Stimulated activated CD8-positive, alpha-beta memory T cell treated with anti-CD3 and anti-CD28 coated beads, Interleukin-4, amount 100 ng/mL, for 4 hours (primary cell): ENCODE measurements at regions not wholly inside any gene's neighbourhood (a gene's known extent, or its start where the extent isn't known, plus 50 kb on each side); places are given as distances from the start of the nearest gene placed in this dataset.
"Not testable (repeated sequence)": the region's sequence is repeated elsewhere in the genome, so short reads cannot be mapped to it uniquely, and the experiment has no call there.

Experiments used
- DNase-seq, 2 donors: peaks; one replicate each; pipeline ENCODE4 v3.0.0-alpha.2; 2020; ENCODE audit warnings: low read depth in 2 of 2, low spot score in 1 of 2

DNA sequence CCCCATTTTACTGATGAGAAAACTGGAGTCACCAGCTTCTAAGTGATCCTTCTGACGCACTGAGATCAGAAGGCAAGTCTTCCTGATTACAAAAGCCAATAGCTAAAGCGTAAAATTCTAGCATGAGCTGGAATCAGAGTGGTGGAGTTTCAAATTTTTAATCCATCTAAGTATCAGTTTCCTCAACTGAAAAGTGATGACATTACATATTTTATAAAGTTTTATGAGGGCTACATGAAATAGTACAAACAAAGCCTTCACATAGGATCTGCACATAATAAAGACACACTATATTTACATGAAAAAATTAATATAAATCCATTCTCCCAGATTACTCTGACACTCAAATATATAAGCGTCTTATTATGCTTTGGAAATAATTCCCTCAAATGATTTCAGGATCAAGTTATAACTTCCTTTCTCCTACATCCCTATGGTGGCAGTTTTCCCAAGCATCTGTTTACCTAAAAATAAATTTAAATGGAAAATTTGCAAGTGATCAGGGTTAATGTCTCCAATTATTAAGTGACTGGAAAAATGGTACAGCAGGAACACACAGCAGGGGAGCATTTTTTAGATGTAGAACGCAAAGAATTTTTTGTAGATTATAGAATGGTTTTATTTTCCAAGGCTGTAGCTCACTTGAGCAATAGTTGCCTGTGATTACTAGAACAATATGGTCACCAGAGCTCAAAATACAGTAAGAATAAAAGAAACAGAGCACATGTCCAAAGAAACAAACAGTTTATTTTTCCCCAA lies 490.4 kb upstream of the C1orf87 start:
- DNase-seq: no peak

DNA sequence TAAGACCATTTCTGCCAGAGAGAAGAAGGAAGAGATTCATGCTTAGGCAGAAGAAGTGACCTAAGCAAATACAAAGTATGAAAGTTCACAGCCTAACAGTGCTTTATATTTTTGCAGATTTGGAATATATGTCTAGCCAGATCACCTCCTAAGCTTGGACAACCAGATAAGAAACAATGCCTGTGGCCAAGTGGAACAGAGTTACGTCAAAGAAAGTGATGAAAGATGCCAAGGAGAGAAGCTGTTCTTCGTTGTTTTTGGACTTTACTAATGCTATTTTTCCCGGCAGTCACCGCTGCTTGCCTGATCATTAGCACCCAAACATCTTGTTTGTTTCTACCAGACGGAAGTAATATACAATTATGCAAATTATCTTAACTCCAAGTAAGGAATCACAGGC lies 489.2 kb upstream of the C1orf87 start:
- no peak for DNase-seq

DNA sequence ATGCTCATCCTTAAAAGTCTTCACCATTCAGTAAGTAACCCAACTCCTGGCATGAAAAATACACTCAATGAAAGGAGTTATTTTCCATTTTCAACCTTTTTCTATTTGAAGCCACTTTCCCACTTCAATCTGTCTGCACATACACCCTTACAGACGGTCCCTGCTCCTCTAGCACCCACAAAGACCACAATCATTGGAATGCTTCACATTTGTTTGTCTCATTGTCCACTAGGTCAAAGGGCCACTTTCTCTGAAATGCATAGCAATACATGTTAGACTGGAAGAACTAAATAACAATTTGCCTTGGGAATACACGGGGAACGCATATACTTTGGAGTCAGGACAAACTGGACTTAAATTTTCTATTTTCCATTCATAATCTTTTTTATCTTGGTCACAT lies 487.1 kb upstream of the C1orf87 start:
- no peak for DNase-seq

DNA sequence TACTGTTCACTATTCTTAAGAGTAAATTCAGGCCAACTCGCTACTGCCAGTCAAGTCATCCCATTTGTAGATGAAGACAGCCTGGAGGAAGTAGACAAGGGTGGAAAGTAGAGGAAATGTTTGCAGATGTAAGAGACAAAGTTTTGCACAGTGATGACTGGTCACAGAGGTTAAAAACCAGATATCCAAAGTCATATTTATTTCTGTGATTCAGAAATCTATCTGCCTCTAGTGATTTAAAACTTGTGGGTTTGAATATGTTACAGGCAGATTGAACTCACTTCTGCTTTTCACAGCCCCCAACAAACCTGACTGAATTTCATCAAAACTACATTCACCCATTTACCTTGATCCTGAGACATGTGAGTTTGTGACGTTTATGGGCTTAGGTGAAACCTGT lies 484.7 kb upstream of the C1orf87 start:
- DNase-seq: no peak

DNA sequence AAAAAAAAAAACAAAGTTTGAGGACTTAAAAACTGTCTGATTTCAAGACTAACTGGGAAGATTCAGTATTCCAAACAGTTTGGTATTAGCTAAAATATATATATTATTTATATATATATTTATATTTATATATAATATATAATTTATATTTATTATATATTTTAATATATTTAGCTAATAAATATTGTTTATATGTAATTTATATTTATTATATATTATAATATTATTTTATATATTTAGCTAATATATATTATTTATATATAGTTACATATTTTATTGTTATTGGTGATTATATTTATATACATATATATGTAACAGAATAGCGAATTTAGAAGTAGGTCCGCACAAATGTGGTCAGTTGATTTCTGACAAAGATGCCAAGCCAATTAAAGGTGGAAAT lies 480.2 kb upstream of the C1orf87 start:
- no peak for DNase-seq

DNA sequence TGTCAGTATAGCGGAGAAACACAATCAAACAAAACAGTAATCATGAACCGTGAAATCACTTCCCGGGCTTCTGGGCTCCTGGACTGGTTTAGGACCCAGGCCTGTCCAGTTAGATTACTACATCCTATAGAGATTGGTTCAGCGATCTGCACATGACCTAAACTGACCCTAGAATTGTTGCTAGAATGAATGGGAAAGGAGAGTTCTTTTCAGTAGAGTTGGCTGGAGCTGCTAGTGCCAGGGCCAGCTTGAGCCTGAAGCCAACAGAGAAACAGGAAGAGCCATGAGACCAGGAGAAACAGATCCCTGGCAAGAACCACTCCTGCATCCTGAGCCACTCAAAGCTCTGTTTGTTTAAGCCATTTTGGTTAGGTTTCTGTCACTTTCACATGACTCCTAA lies 474.3 kb upstream of the C1orf87 start:
- DNase-seq: no peak

DNA sequence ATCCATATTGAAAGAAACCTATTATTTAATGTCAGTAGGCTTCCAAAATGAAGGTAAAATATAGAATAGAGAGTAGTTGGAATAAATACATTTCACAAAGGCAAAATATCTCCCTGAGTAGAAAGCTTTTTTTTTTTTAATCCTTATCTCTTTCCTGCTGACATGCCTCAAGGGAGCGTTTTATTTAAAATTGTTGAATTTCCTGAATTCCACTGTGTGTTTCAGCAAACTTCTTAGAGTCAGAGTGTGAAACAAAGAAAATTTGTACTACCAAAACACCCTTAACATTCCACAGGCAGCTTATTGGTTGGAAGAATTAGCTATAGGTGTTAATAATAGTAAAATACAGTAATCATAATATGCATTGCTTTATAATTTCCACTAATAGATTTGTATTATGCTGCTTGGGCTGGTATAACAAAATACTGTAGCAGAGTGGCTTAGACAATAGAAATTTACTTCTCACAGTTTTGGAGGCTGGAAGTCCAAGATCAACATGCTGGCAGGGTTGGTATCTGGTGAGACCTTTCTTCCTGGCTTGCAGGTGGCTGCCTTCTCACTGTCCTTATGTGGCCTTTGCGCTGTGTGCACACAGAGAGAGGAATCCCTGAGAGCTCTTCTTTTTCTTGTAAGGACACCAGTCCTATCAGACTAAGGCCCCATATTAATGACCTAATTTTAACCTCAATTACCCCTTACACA lies 468.4 kb upstream of the C1orf87 start:
- no peak for DNase-seq

DNA sequence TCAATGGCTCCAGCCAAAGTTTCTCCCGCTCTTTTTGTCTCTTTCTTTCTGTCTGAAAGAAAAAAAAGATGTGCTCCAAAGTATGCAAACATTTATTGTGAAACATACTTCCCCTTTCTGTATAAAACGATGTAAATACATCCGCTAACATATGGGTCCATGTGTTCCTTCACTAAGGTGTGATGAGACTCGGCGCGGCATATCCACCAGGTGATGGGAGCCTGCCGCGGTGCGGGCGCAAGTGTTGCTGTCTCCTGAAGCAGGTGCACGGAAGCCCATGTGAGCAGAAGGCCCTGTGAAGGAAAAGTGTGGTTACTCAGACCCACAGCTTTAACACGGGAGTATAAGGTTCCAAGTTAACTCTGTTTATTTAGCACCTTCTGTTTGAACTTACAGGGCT lies 466.6 kb upstream of the C1orf87 start:
- no peak for DNase-seq

DNA sequence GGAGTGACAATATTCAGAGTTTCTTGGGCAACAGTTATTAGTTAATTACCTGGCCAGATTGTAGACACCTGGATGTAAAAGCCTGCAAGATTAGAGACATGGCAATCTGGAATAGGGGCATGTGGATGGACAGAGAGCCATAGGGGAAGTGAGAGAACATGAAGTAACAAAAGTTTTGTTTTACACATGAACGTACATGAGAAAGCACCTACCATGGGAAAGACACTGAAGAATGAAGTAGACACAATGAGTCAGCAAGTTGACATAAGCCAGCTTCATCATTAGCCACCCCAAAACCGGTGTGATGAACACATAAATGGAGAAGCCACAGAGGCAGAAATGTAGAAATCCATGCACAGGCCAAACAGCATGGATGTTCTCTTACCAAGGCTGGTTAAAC lies 462.1 kb upstream of the C1orf87 start:
- no peak for DNase-seq

DNA sequence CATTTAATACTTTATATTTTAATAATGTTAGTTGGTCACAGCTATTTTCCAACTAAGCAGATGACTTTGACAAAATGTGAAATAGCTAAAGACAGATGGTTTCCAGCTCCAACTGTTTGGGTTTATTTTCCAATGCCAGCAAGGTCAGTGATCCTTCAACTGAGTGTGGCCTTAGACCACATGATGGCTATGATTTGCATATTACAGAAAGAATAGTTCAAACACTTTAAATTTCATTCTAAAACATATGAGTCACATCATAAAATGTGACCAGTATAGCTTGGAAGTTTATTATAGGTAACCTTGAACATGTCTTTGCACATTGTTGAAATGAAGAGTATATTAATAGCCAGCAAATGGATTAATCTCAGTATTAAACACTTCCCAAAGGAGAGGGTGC lies 454.0 kb upstream of the C1orf87 start:
- DNase-seq: no peak

DNA sequence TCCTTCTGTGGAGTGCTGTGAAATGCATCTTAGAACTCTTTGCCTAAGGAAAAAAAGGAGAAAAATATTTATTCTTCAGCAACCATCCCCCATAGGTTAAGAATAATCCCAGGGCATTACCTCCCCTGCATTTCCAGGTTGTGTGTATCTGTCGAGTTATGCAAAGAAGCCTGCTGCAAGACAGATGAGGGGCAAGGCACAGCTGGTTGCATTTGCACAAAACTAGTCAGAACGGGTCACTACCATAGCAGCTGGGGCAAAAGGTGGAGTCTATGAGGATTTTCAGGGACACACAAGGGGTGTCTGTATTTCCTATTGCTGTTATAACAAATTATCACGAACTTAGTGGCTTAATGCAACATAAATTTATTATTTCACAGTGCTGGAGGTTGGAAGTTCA lies 443.4 kb upstream of the C1orf87 start:
- no peak for DNase-seq

DNA sequence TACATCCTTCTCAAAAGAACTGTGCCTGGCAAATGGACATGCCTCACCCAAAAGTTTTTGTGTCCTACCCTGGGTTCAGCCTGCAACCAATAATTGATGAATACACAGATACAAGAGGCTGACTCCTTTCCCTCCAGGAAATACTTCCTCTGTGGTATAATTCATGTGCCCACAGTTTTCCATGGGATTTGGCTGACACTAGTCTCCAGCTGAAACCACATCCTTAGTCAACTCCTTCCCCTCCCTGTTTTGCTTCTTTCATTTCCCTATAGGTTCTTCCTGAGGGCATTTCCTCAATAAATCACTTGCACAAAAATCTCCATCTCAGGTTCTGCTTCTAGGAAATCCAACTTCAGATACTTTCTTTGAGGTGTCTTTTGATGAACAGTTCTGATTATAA lies 436.6 kb upstream of the C1orf87 start:
- DNase-seq: no peak

DNA sequence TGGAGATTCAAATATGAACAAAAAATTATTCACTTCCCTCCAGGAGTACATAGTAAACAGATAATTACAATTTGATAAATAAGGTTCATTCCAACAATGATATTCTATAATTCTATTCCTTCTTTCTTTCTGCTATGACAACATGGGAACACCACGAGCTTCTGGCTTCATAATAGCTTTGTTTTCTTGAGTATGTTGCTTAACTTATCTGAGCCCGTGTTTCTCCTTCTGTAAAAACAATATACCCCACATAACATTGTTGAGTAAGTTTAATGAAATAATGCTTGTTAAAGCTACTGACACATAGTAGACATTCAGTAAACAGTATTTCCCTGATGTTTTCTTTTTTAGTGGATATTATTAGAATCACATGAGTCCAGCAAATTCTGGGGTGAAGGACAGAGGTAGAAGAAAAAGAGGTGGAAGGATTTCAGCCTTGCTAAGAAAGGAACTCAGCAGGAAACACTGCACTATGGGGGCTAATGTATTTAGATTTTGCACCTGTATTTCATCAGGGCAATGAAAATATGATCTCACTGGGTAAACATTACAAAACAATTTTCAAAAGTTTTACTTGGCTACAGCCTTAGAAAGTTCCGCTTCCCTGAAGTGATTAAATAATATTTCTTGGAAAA lies 430.8 kb upstream of the C1orf87 start:
- no peak for DNase-seq

DNA sequence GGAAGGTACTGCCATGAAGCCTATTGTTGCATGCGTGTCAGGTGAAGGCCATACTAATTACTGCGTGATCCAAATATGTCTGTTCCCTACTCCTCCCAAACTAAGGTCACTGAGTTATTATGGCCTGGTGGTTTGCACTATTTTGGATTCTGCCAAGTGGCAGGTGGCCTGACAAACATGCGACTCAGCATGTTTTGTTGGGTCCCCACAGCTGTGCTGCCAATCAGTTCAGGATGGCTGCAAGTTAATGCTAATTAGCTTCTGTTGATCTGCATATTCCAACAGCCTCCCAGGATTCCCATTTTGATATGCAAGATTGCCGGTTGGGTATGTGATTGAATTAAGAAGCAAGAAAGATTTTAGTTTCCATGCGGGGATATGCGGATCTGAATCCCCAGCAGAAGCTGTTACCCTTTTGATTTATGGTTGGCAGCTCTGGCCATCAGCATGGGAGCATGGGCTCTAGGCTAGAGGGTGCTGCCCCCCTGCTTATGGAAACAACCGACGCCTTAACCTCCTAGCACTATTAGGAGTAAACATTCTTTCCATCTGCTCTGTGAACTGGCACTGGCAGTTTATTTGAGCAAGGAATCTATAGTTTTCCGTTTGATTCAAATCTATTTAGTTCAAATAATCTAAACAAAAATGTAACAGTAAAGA lies 429.8 kb upstream of the C1orf87 start:
- DNase-seq: no peak

DNA sequence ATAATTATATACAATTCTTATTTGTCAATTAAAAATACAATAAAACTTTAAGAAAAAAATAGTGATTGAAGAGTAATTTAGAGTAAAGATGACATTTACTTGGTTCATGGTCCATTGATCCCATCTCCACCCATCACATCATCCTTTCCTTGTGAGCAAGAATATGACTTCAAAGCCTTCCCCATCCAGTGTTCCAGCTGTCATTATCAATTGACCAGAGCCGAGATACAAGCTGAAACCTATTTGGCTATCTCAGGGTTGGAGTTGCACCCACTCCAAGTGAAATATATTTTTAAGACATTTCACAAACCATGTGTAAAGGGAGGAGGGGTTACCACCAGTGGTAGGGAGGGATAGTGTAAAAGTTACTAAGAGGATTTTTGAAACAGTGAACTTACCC lies 428.9 kb upstream of the C1orf87 start:
- no peak for DNase-seq

DNA sequence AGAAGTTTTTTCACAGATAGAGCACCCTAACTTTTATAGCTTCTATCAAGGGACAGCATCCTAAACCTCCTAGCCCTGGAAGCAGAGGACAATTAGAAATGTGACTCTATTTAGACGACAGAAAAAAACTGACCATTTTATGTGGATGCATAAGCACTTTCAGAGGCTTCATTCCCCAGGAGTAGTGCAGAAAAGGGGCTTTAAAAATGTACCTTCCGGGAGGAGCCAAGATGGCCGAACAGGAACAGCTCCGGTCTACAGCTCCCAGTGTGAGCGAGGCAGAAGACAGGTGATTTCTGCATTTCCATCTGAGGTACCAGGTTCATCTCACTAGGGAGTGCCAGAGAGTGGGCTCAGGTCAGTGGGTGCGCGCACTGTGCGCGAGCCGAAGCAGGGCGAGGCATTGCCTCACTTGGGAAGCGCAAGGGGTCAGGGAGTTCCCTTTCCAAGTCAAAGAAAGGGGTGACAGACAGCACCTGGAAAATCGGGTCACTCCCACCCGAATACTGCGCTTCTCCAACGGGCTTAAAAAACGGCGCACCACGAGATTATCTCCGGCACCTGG lies 416.4 kb upstream of the C1orf87 start:
- not testable (repeated sequence) for DNase-seq

DNA sequence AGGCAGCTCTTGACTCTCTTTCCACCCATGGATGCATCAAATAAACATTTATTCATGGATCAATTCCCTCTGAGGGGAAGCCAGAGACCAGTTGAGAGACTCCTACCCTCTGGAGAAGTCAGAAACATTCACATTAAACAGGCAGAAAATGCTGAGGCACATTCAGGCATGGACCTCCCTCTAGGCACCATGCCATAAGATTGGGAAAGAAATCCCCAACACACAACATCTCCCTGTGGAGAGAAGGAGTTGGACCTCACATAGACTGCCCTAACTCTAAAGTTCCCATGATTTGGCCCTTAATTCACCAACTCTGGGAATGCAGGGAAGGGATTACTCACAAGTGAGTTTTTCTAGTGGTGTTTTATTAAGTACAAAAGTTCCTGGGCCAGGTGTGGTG lies 415.3 kb upstream of the C1orf87 start:
- no peak for DNase-seq

DNA sequence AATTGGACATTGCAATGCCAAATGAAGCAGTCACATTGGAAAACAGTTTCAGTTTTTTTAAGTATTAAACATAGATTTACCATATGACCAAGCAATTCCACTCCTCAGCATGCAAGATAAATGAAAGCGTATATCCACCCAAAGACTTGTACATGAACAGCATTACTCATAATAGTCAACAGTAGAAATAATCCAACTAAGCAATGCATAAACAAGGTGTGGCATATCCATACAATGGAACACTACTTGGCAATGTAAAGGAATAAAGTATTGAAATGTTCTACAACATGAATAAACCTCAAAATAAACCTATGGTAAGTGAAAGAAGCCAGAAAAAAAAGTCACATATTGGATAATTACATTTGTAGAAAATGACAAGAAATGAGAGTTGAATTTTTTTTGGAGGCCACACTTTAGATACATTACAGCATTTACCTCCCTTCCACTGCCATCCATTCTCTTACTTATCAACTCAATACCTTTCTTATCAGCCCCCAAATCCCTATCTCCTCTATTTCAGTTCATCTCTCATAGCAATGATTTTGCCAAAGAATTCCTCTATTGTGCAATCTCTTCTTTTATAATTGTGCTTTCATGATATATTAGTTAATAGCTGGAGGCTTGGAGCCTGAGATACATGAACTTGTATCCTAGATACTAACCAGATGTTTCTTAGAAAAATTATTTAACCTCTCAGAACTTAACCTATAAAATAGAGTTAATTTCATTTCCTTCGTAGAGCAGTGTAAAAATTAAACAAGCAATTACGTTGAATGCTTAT lies 414.2 kb upstream of the C1orf87 start:
- no peak for DNase-seq

DNA sequence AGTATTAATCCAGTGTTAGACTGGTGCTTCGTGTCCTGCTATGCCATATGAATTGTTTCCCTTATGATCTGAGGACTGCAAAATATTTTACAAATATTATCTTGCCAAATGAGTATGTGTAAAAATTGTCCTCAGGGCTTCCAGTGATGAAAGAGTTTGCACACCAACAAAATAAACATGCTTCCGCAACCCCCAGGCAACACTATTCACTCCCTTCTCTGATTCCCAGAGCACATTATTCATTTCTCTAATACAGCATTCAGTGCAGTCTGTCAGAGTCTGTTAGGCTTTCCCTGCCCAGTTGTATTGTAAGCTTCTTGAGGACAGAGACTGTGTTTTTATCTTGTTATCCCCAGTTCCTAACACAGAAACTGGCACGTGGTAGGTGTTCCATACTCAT lies 409.9 kb upstream of the C1orf87 start:
- DNase-seq: no peak

DNA sequence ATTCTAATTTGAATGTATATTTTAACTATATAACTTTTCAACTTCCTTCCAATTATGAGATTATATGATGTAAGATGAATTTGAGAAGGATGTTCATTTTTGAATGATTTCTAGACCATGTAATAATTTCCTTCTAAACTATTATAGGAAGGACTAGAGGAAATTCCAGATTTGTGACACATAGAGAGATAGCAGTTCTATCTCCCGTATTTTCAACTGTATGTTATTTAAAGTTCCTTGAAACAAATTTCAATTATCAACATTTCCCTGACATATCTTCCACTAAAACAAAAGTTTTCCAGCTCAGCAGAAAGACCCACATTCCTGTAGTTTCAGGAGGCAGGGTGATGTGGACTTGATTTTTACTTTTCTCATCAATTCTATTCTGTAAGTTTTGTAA lies 396.7 kb upstream of the C1orf87 start:
- DNase-seq: no peak

DNA sequence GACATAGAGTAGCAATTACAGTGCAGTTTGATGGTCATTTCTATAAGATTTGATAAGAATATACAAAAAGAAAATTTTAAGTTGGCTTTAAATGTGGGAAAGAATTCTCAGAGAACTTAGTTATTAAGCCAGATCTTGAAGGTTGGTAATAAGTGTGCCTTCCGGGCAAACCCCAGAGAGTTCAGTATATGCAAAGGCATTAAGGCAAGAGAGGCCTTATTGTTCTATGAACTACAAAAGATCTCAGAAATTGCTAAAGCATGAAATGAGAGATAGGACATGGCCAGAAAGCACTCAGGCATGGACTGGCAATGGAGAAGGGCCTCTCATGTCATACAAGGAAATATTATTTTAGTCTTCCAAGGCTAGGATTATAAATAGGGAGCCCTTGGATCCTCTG lies 390.2 kb upstream of the C1orf87 start:
- no peak for DNase-seq
